ENCODE measurements at regions not wholly inside any gene's neighbourhood (a gene's known extent, or its start where the extent isn't known, plus 50 kb on each side); places are given as distances from the start of the nearest gene placed in this dataset.

DNA sequence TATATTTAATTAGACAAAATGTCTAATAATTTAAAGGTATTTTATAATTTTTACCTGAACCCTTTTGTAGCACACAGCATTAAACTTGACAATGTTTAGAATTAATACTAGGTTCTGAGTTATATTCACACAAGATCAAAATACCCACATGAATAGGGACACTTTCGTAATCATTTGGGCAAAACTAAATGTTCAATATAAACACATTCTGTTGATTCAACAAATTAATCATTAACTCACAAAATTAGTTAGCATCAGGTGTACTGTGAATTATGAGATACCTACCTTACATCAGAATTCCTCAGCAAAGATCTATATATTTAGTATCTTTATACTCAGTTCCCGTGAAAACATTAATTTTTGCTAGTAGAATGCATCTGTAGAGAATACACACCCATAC is 481.5 kb upstream of the MANEA start:
- no peak for TF ChIP-seq POLR2A (IDR thresholded peaks at IDR 0.05)
- TF ChIP-seq, protein P1, sequence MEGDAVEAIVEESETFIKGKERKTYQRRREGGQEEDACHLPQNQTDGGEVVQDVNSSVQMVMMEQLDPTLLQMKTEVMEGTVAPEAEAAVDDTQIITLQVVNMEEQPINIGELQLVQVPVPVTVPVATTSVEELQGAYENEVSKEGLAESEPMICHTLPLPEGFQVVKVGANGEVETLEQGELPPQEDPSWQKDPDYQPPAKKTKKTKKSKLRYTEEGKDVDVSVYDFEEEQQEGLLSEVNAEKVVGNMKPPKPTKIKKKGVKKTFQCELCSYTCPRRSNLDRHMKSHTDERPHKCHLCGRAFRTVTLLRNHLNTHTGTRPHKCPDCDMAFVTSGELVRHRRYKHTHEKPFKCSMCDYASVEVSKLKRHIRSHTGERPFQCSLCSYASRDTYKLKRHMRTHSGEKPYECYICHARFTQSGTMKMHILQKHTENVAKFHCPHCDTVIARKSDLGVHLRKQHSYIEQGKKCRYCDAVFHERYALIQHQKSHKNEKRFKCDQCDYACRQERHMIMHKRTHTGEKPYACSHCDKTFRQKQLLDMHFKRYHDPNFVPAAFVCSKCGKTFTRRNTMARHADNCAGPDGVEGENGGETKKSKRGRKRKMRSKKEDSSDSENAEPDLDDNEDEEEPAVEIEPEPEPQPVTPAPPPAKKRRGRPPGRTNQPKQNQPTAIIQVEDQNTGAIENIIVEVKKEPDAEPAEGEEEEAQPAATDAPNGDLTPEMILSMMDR (IDR thresholded peaks at IDR 0.05), result no peak
- TF ChIP-seq EP300 (IDR thresholded peaks at IDR 0.05), result no peak

All from suprapubic skin (tissue), 3 donors.